HG02759 (cell line): ENCODE measurements at regions not wholly inside any gene's neighbourhood (a gene's known extent, or its start where the extent isn't known, plus 50 kb on each side); places are given as distances from the start of the nearest gene placed in this dataset.

ENCODE experiments used
- ATAC-seq: cut with Tn5 transposase; IDR thresholded peaks from one replicate; pipeline ENCODE4 v1.9.1; 2021; ENCODE audit warnings: mild to moderate bottlenecking, moderate library complexity; ENCODE audit not compliant: unreplicated experiment

GRCh38 chr3:66592016-66592761, 91.4 kb upstream of the LRIG1 start:
- ATAC-seq, result no peak

- ATAC-seq, result no peak
Observed at GRCh38 chr3:66592927-66593625, 92.3 kb upstream of the LRIG1 start.

GRCh38 chr3:66593978-66594377, 93.2 kb upstream of the LRIG1 start:
- no peak for ATAC-seq

- no peak for ATAC-seq
Observed at GRCh38 chr3:66597308-66597863, 96.6 kb upstream of the LRIG1 start.

GRCh38 chr3:66598168-66598567, 97.3 kb upstream of the LRIG1 start:
- no peak for ATAC-seq

- ATAC-seq, result no peak
Observed at GRCh38 chr3:66602237-66602636, 101.4 kb upstream of the LRIG1 start.

- ATAC-seq, result no peak
Observed at GRCh38 chr3:66602691-66603090, 101.9 kb upstream of the LRIG1 start.

GRCh38 chr3:66603151-66603611, 102.4 kb upstream of the LRIG1 start:
- no peak for ATAC-seq

- ATAC-seq, result no peak
Observed at GRCh38 chr3:66604481-66604880, 103.7 kb upstream of the LRIG1 start.

- ATAC-seq, result no peak
Observed at GRCh38 chr3:66606126-66606525, 105.3 kb upstream of the LRIG1 start.

- no peak for ATAC-seq
Observed at GRCh38 chr3:66606868-66607267, 106.0 kb upstream of the LRIG1 start.

- ATAC-seq, result no peak
Observed at GRCh38 chr3:66609660-66610561, 109.1 kb upstream of the LRIG1 start.

GRCh38 chr3:66610562-66610909, 109.7 kb upstream of the LRIG1 start:
- ATAC-seq, result no peak

- no peak for ATAC-seq
Observed at GRCh38 chr3:66615643-66616301, 115.0 kb upstream of the LRIG1 start.

- no peak for ATAC-seq
Observed at GRCh38 chr3:66617351-66617750, 116.5 kb upstream of the LRIG1 start.

- no peak for ATAC-seq
Observed at GRCh38 chr3:66618066-66618465, 117.2 kb upstream of the LRIG1 start.

GRCh38 chr3:66620296-66620695, 119.5 kb upstream of the LRIG1 start:
- ATAC-seq, result no peak

- ATAC-seq, result no peak
Observed at GRCh38 chr3:66622756-66623457, 122.1 kb upstream of the LRIG1 start.

- ATAC-seq, result no peak
Observed at GRCh38 chr3:66625505-66626216, 124.8 kb upstream of the LRIG1 start.
